GM23248 (cell line): ENCODE measurements at regions not wholly inside any gene's neighbourhood (a gene's known extent, or its start where the extent isn't known, plus 50 kb on each side); places are given as distances from the start of the nearest gene placed in this dataset.
A peak's percentile ranks its signal among the peaks of the same experiment; 100 is the strongest.

Experiments used
- DNase-seq: peaks from one replicate; pipeline ENCODE4 v3.0.0-alpha.2; 2015
- H2AFZ ChIP-seq: fragments of 200-600 bp; sonication (generic); 2 replicates; pipeline ENCODE4 v1.6.1; 2016; ENCODE audit warnings: antibody characterized with exemption
- H3F3A ChIP-seq: fragments of 200-600 bp; sonication (generic); 2 replicates; pipeline ENCODE4 v1.6.1; 2016; ENCODE audit warnings: mild to moderate bottlenecking, antibody characterized with exemption, mixed run types; ENCODE audit not compliant: insufficient read depth
- H3K27ac ChIP-seq: fragments of 200-600 bp; sonication (generic); 2 replicates; pipeline ENCODE4 v1.5.1; 2016; ENCODE audit warnings: mild to moderate bottlenecking
- H3K27me3 ChIP-seq: fragments of 200-600 bp; sonication (generic); replicated peaks from 2 replicates; pipeline ENCODE4 v1.6.1; 2016; ENCODE audit warnings: mild to moderate bottlenecking; ENCODE audit not compliant: insufficient read depth
- H3K36me3 ChIP-seq: fragments of 200-600 bp; sonication (generic); 2 replicates; pipeline ENCODE4 v1.6.1; 2016; ENCODE audit warnings: low read depth, mild to moderate bottlenecking
- H3K4me1 ChIP-seq: fragments of 200-600 bp; sonication (generic); 2 replicates; pipeline ENCODE4 v1.6.1; 2016; ENCODE audit warnings: mild to moderate bottlenecking; ENCODE audit not compliant: insufficient read depth
- H3K4me2 ChIP-seq: fragments of 200-600 bp; sonication (generic); one replicate; pipeline ENCODE4 v1.6.1; 2016; ENCODE audit warnings: mild to moderate bottlenecking; ENCODE audit not compliant: unreplicated experiment
- H3K4me3 ChIP-seq: fragments of 200-600 bp; sonication (generic); 2 replicates; pipeline ENCODE4 v1.5.1; 2016; ENCODE audit warnings: mild to moderate bottlenecking
- H3K79me2 ChIP-seq: fragments of 200-600 bp; sonication (generic); 2 replicates; pipeline ENCODE4 v1.6.1; 2016; ENCODE audit warnings: mild to moderate bottlenecking; ENCODE audit not compliant: insufficient read depth
- H3K9ac ChIP-seq: fragments of 200-600 bp; sonication (generic); 2 replicates; pipeline ENCODE4 v1.6.1; 2016; ENCODE audit warnings: mild to moderate bottlenecking
- H3K9me2 ChIP-seq: fragments of 200-600 bp; sonication (generic); 2 replicates; pipeline ENCODE4 v1.6.1; 2016; ENCODE audit warnings: mixed run types, mild to moderate bottlenecking, moderate library complexity; ENCODE audit not compliant: insufficient read depth
- H3K9me3 ChIP-seq: fragments of 200-600 bp; sonication (generic); one replicate; pipeline ENCODE4 v1.6.1; 2017; ENCODE audit warnings: low read depth
- H4K20me1 ChIP-seq: fragments of 200-600 bp; sonication (generic); 2 replicates; pipeline ENCODE4 v1.6.0; 2016; ENCODE audit not compliant: insufficient read depth
- EZH2 ChIP-seq: fragments of 200-600 bp; sonication (generic); IDR thresholded peaks from 2 replicates; pipeline ENCODE4 v1.6.1; 2018; ENCODE audit warnings: antibody characterized with exemption, mild to moderate bottlenecking; ENCODE audit not compliant: insufficient read depth, poor library complexity, severe bottlenecking
- EZH2phosphoT487 ChIP-seq: fragments of 200-600 bp; sonication (generic); IDR thresholded peaks from 2 replicates; pipeline ENCODE4 v1.6.1; 2018; ENCODE audit warnings: antibody characterized with exemption, moderate library complexity, mild to moderate bottlenecking, low read depth; ENCODE audit not compliant: insufficient read depth
- WGBS, 2 experiments: methylation state at CpG; one replicate each; pipeline ENCODE4 v1.1.6; 2015 to 2017; ENCODE audit warnings: low lambda C conversion rate in 2 of 2, low coverage in 1 of 2; ENCODE audit errors: missing lambda C conversion rate in 2 of 2; 5-methylcytosine and 5-hydroxymethylcytosine counted together
- in situ Hi-C: fragments of 300-500 bp; cut with MboI; formaldehyde crosslinking; loops from 2 replicates; pipeline ENCODE4 v1.15.0; 2020

- peak; percentile 45 for DNase-seq
- H2AFZ ChIP-seq, result peak overlapping the region; percentile 52
Measured at GRCh38 chr22:26893173-26894110, 236.1 kb downstream of the MIAT start.

DNA sequence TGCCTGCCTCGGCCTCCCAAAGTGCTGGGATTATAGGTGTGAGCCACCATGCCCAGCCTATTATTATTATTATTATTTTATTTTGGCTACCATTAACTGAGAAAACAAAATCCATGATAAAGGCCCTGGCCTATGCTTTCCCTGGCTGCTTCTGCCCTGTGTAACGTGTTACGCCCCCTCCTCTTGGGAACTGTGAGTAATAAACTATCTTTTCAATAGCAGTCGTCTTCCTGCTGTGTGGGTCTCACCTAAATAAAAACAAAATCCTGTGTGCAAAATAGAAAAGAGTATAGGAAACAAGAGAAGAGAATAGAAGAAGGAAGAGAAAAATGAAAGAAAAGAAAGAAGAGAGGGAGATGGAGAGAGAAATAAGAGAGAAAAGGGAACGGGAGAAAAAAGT lies 237.0 kb downstream of the MIAT start:
- Histone ChIP-seq H3K4me1 (peaks cover 43% of the 10 kb centered on the region), H2AFZ (no peak overlapping the region), H3K4me2 (peak overlapping the region; percentile 68), H3K4me3 (peak overlapping the region; percentile 30; the same call in 1 of the 2 replicates), H3K9me2 (no peaks in the 10 kb centered on the region), H3K79me2 (no peaks in the 10 kb centered on the region), H3K27me3 (no peaks in the 10 kb centered on the region), H3K9me3 (no peaks in the 10 kb centered on the region), H3K9ac (peak overlapping the region; percentile 75), H3K36me3 (no peaks in the 10 kb centered on the region), H3K27ac (peak overlapping the region; percentile 94), H4K20me1 (no peaks in the 10 kb centered on the region), H3F3A (peaks cover 35% of the 10 kb centered on the region)
- 37 to 40% methylated on average over 5 of the region's 5 CpGs for WGBS, 2 experiments
- peak; percentile 64 for DNase-seq
- TF ChIP-seq EZH2phosphoT487, result no peak
- TF ChIP-seq EZH2, result no peak
- in situ Hi-C loops, result no loop called here

More at GRCh38 chr22:26893173-26894110, 236.1 kb downstream of the MIAT start:
- H3K9me2 ChIP-seq, result no peaks in the 10 kb centered on the region
- no peaks in the 10 kb centered on the region for H3K36me3 ChIP-seq
- H3K4me2 ChIP-seq, result peak overlapping the region; percentile 9
- no peaks in the 10 kb centered on the region for H3K9me3 ChIP-seq
- H4K20me1 ChIP-seq, result no peaks in the 10 kb centered on the region
- H3K27me3 ChIP-seq, result no peaks in the 10 kb centered on the region
- H3K79me2 ChIP-seq, result no peaks in the 10 kb centered on the region
- TF ChIP-seq EZH2 (no peak), EZH2phosphoT487 (no peak)
- no peak overlapping the region for H3K4me3 ChIP-seq
- H3F3A ChIP-seq, result peaks cover 42% of the 10 kb centered on the region
- H3K9ac ChIP-seq, result peak overlapping the region; percentile 75
- peaks cover 52% of the 10 kb centered on the region for H3K4me1 ChIP-seq
- peak overlapping the region; percentile 94 for H3K27ac ChIP-seq
- WGBS, 2 experiments, result 33 to 36% methylated on average over 18 of the region's 18 CpGs
- in situ Hi-C loops, result no loop called here

DNA sequence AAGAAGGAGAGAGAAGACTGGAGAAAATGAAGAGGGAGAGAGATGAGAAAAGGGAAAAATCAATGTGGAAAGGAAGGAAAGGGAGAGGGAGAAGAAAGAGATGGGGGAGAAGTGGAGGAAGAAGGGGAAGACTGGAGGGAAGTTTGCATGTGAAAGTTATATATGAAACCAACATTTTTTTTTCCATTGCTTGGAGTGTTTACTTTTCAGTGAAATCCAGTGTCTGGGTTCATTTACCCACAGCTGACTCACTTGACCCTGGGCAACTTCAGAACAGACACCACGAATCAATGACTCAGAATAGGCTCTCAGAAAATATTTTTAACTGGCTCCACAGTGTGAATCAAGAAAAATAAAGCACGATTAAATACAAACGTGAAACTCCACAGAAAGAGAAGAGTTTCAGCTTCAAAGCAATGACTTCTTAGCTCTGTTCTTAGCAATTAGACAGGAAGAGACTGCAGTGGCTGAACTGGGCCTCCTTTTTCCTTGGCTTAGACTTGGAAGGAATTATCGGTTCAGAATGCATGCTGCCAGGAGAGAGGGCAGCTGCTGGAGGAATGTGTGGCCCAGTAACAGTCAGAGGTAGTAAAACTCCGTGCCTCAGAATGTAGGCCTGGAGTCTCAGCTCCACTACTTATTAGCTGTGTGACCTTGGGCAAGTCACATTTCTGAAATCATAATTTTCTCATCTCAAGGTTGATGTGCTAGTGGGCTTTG lies 237.5 kb downstream of the MIAT start:
- Histone ChIP-seq H3K9me2 (no peaks in the 10 kb centered on the region), H3K9ac (peak overlapping the region; percentile 75), H3K27ac (peak overlapping the region; percentile 94), H3K36me3 (no peaks in the 10 kb centered on the region), H3K4me3 (peak overlapping the region; percentile 30; the same call in 1 of the 2 replicates), H3K9me3 (no peaks in the 10 kb centered on the region), H3K4me2 (peak overlapping the region; percentile 68), H3F3A (peaks cover 35% of the 10 kb centered on the region), H4K20me1 (no peaks in the 10 kb centered on the region), H3K79me2 (no peaks in the 10 kb centered on the region), H2AFZ (peak overlapping the region; percentile 55), H3K4me1 (peaks cover 41% of the 10 kb centered on the region), H3K27me3 (no peaks in the 10 kb centered on the region)
- DNase-seq, result peak; percentile 95
- WGBS, 2 experiments, result 0 to 1% methylated on average over 5 of the region's 5 CpGs
- in situ Hi-C loops, result no loop called here
- no peak for TF ChIP-seq EZH2phosphoT487
- TF ChIP-seq EZH2, result no peak

DNA sequence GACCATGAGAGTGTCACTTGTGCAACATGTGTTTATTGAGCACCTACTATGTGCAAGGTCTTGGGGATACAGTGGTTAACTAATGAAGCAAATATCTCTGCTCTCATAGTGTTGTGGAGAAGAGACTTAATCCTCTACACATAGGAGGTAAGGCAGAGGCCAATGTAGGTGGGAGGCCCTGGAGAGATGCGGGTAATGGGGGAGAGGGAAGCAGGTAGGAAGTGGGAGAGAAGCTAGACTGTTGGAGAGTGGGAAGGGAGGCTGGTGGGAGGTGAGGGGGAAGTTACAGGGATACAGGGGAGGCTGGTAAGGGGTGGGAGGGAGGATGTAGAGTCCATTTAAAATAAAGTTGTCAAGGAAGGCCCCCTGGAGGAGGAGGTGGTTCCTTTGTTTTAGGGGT lies 240.0 kb downstream of the MIAT start:
- Histone ChIP-seq H3K9ac (no peak overlapping the region), H3K27me3 (no peaks in the 10 kb centered on the region), H3K9me3 (no peaks in the 10 kb centered on the region), H3K36me3 (no peaks in the 10 kb centered on the region), H3K4me1 (peaks cover 37% of the 10 kb centered on the region), H2AFZ (no peak overlapping the region), H3K4me2 (no peak overlapping the region), H3K79me2 (no peaks in the 10 kb centered on the region), H3K27ac (no peak overlapping the region), H3K4me3 (no peak overlapping the region), H3K9me2 (no peaks in the 10 kb centered on the region), H4K20me1 (no peaks in the 10 kb centered on the region), H3F3A (peaks cover 35% of the 10 kb centered on the region)
- 93 to 94% methylated on average over 1 of the region's 1 CpG for WGBS, 2 experiments
- TF ChIP-seq EZH2phosphoT487 (no peak), EZH2 (no peak)
- in situ Hi-C loops, result no loop called here
- DNase-seq, result no peak
